ENCODE measurements at regions not wholly inside any gene's neighbourhood (a gene's known extent, or its start where the extent isn't known, plus 50 kb on each side); places are given as distances from the start of the nearest gene placed in this dataset.
"Not testable (repeated sequence)": the region's sequence is repeated elsewhere in the genome, so short reads cannot be mapped to it uniquely, and the experiment has no call there.

DNA sequence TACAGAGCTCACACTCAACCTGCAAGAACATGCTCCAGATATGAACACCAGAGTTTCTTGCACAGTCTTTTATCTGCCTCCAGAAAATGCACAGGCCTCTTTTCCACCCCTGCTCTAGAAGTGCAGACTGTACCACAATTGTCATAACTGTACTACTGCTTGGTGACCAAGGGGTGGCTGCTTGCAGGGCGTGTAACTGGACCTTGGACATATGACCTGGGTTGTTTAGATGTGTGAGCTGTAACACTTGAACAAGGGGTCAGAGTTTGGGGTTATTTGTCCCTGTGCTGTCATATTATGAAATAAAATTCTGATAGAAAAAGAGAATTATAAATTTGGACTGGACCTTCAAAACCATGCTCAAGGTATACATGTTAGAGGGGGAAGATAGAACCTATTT lies 1185.5 kb downstream of the FAM181B start:
- Histone ChIP-seq H3K9ac (ENCODE audit: low read length) (no peak overlapping the region), H3K9me2 (ENCODE audit: low read depth, low read length) (no peaks in the 10 kb centered on the region), H3K4me2 (ENCODE audit: low read length) (no peak overlapping the region), H3K9me3 (ENCODE audit: low read length) (no peaks in the 10 kb centered on the region), H3K27me3 (ENCODE audit: insufficient read depth, low read length) (no peaks in the 10 kb centered on the region), H3F3A (ENCODE audit: insufficient read depth, low read length) (no peaks in the 10 kb centered on the region), H2AFZ (ENCODE audit: low read length) (no peak overlapping the region), H3K27ac (ENCODE audit: low read depth, low read length, poor library complexity, severe bottlenecking) (no peak overlapping the region), H3K79me2 (ENCODE audit: insufficient read depth, low read length) (no peaks in the 10 kb centered on the region), H3K4me3 (ENCODE audit: low read depth, low read length, poor library complexity, severe bottlenecking) (no peak overlapping the region), H4K20me1 (ENCODE audit: insufficient read depth, low read length) (no peaks in the 10 kb centered on the region), H3K4me1 (ENCODE audit: insufficient read depth, low read length, severe bottlenecking) (no peaks in the 10 kb centered on the region), H3K36me3 (ENCODE audit: insufficient read depth, low read length) (no peaks in the 10 kb centered on the region)
- no peak for TF ChIP-seq EZH2 (IDR thresholded peaks at IDR 0.05; ENCODE audit: borderline replicate concordance, low read length)
- TF ChIP-seq, protein P1, sequence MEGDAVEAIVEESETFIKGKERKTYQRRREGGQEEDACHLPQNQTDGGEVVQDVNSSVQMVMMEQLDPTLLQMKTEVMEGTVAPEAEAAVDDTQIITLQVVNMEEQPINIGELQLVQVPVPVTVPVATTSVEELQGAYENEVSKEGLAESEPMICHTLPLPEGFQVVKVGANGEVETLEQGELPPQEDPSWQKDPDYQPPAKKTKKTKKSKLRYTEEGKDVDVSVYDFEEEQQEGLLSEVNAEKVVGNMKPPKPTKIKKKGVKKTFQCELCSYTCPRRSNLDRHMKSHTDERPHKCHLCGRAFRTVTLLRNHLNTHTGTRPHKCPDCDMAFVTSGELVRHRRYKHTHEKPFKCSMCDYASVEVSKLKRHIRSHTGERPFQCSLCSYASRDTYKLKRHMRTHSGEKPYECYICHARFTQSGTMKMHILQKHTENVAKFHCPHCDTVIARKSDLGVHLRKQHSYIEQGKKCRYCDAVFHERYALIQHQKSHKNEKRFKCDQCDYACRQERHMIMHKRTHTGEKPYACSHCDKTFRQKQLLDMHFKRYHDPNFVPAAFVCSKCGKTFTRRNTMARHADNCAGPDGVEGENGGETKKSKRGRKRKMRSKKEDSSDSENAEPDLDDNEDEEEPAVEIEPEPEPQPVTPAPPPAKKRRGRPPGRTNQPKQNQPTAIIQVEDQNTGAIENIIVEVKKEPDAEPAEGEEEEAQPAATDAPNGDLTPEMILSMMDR (IDR thresholded peaks at IDR 0.05; ENCODE audit: low read length), result no peak

DNA sequence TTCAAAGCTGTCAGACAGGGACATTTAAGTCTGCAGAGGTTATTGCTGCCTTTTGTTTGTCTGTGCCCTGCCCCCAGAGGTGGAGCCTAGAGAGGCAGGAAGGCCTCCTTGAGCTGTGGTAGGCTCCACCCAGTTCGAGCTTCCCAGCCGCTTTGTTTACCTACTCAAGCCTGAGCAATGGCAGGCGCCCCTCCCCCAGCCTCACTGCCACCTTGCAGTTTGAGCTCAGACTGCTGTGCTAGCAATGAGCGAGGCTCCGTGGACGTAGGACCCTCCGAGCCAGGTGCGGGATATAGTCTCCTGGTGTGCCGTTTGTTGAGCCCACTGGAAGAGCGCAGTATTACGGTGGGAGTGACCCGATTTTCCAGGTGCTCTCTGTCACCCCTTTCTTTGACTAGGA lies 1193.9 kb downstream of the FAM181B start:
- H3K9me3 ChIP-seq (ENCODE audit: low read length); H3K4me1 ChIP-seq (ENCODE audit: insufficient read depth, low read length, severe bottlenecking); H3K4me2 ChIP-seq (ENCODE audit: low read length); H3K27ac ChIP-seq (ENCODE audit: low read depth, low read length, poor library complexity, severe bottlenecking); H3F3A ChIP-seq (ENCODE audit: insufficient read depth, low read length); H3K36me3 ChIP-seq (ENCODE audit: insufficient read depth, low read length); H3K9me2 ChIP-seq (ENCODE audit: low read depth, low read length); H2AFZ ChIP-seq (ENCODE audit: low read length); H3K27me3 ChIP-seq (ENCODE audit: insufficient read depth, low read length); H3K9ac ChIP-seq (ENCODE audit: low read length); H3K4me3 ChIP-seq (ENCODE audit: low read depth, low read length, poor library complexity, severe bottlenecking); H3K79me2 ChIP-seq (ENCODE audit: insufficient read depth, low read length); H4K20me1 ChIP-seq (ENCODE audit: insufficient read depth, low read length): not testable (repeated sequence)

GRCh38 chr11:81515566-81515965 lies 1218.1 kb downstream of the FAM181B start:
- no peak overlapping the region for H2AFZ ChIP-seq (ENCODE audit: low read length)
- no peaks in the 10 kb centered on the region for H3K9me3 ChIP-seq (ENCODE audit: low read length)
- no peak overlapping the region for H3K4me2 ChIP-seq (ENCODE audit: low read length)
- H3K4me1 ChIP-seq (ENCODE audit: insufficient read depth, low read length, severe bottlenecking), result no peaks in the 10 kb centered on the region
- no peaks in the 10 kb centered on the region for H3K9me2 ChIP-seq (ENCODE audit: low read depth, low read length)
- no peaks in the 10 kb centered on the region for H3F3A ChIP-seq (ENCODE audit: insufficient read depth, low read length)
- TF ChIP-seq EZH2 (IDR thresholded peaks at IDR 0.05; ENCODE audit: borderline replicate concordance, low read length), result no peak
- TF ChIP-seq, protein P1 (IDR thresholded peaks at IDR 0.05; ENCODE audit: low read length), result no peak
- H3K27ac ChIP-seq (ENCODE audit: low read depth, low read length, poor library complexity, severe bottlenecking), result no peak overlapping the region
- H3K36me3 ChIP-seq (ENCODE audit: insufficient read depth, low read length), result no peaks in the 10 kb centered on the region
- no peaks in the 10 kb centered on the region for H4K20me1 ChIP-seq (ENCODE audit: insufficient read depth, low read length)
- H3K79me2 ChIP-seq (ENCODE audit: insufficient read depth, low read length), result no peaks in the 10 kb centered on the region
- no peak overlapping the region for H3K4me3 ChIP-seq (ENCODE audit: low read depth, low read length, poor library complexity, severe bottlenecking)
- H3K9ac ChIP-seq (ENCODE audit: low read length), result no peak overlapping the region
- no peaks in the 10 kb centered on the region for H3K27me3 ChIP-seq (ENCODE audit: insufficient read depth, low read length)

DNA sequence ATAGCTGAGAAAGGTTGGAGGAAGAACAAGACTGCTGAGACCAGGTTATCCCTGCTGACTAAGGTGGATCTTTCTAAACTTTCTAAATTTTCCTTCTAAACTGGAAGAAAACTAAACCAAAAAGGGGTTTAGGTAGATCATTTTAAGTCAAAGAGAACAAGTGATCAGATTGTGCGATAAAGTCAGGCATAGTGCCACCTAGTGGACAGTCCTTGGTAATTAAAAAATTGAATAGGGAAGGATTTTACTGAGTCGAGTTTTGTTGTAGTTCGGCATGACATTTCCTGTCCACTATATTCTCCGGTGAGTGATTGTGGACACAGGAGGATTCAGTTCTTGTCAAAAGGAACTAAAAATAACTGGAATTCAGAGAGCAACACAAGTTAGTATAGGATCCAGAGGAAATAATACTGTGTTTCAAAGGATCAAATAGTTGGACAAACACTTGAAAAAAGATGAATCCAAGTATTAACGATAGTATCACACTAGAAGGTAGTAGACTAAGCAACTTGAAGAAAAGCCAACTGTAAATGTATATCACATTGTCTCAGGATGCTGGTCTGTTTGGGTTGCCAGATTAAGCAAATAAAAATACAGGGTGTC lies 1236.4 kb downstream of the FAM181B start:
- TF ChIP-seq, protein P1 (IDR thresholded peaks at IDR 0.05; ENCODE audit: low read length), result peak; percentile 67
- no peak for TF ChIP-seq EZH2 (IDR thresholded peaks at IDR 0.05; ENCODE audit: borderline replicate concordance, low read length)
- Histone ChIP-seq H3K9ac (ENCODE audit: low read length) (no peak overlapping the region), H3K36me3 (ENCODE audit: insufficient read depth, low read length) (no peaks in the 10 kb centered on the region), H3K9me3 (ENCODE audit: low read length) (no peaks in the 10 kb centered on the region), H3K4me3 (ENCODE audit: low read depth, low read length, poor library complexity, severe bottlenecking) (no peak overlapping the region), H3K4me1 (ENCODE audit: insufficient read depth, low read length, severe bottlenecking) (no peaks in the 10 kb centered on the region), H3F3A (ENCODE audit: insufficient read depth, low read length) (no peaks in the 10 kb centered on the region), H3K27ac (ENCODE audit: low read depth, low read length, poor library complexity, severe bottlenecking) (no peak overlapping the region), H3K27me3 (ENCODE audit: insufficient read depth, low read length) (no peaks in the 10 kb centered on the region), H3K79me2 (ENCODE audit: insufficient read depth, low read length) (no peaks in the 10 kb centered on the region), H3K9me2 (ENCODE audit: low read depth, low read length) (no peaks in the 10 kb centered on the region), H4K20me1 (ENCODE audit: insufficient read depth, low read length) (no peaks in the 10 kb centered on the region), H3K4me2 (ENCODE audit: low read length) (no peak overlapping the region), H2AFZ (ENCODE audit: low read length) (no peak overlapping the region; the same call in 1 of the 2 replicates)

Measured in OCI-LY1 (cell line).